HepG2 (cell line): ENCODE measurements at regions not wholly inside any gene's neighbourhood (a gene's known extent, or its start where the extent isn't known, plus 50 kb on each side); places are given as distances from the start of the nearest gene placed in this dataset.

ENCODE experiments used
- ASH2L ChIP-seq: fragments of 300-600, 200-600 bp; sonication (generic); IDR thresholded peaks from 2 replicates; pipeline ENCODE4 v1.7.0; 2017; ENCODE audit warnings: low read depth, mild to moderate bottlenecking, moderate library complexity, mixed read lengths, low read length; ENCODE audit not compliant: insufficient read length
- BCL6 ChIP-seq: IDR thresholded peaks from 2 replicates; pipeline ENCODE4 v1.6.1; 2016; ENCODE audit warnings: missing genetic modification reagents, missing compliant biosample characterization
- ELF3 ChIP-seq: IDR thresholded peaks from 2 replicates; pipeline ENCODE4 v1.6.1; 2016; ENCODE audit warnings: missing genetic modification reagents, missing compliant biosample characterization
- ERF ChIP-seq: IDR thresholded peaks from 2 replicates; pipeline ENCODE4 v1.6.1; 2018; ENCODE audit warnings: missing biosample characterization, missing genetic modification reagents
- GATAD2A ChIP-seq: IDR thresholded peaks from 2 replicates; pipeline ENCODE4 v1.6.1; 2016
- HOXA3 ChIP-seq: sonication (generic); formaldehyde crosslinking; IDR thresholded peaks from 2 replicates; pipeline ENCODE4 v1.5.0; 2020; ENCODE audit warnings: missing genetic modification reagents
- KDM6A ChIP-seq: IDR thresholded peaks from 2 replicates; pipeline ENCODE4 v1.6.1; 2016; ENCODE audit warnings: low read depth
- MAZ ChIP-seq, 2 experiments: sonication (generic) in 1 of 2; formaldehyde crosslinking in 1 of 2; IDR thresholded peaks; 2 replicates each; pipeline versions ENCODE4 v1.5.0 to v1.6.1; 2012 to 2020; ENCODE audit warnings: low read depth in 2 of 2, mild to moderate bottlenecking in 2 of 2, borderline replicate concordance in 1 of 2, improper control_type of control experiment in 1 of 2, low read length in 1 of 2, missing genetic modification reagents in 1 of 2, moderate library complexity in 1 of 2
- NCOA5 ChIP-seq: sonication (generic); formaldehyde crosslinking; IDR thresholded peaks from 2 replicates; pipeline ENCODE4 v1.4.0; 2020; ENCODE audit warnings: missing genetic modification reagents
- NKX3-1 ChIP-seq: sonication (generic); formaldehyde crosslinking; IDR thresholded peaks from 2 replicates; pipeline ENCODE4 v1.5.0; 2020; ENCODE audit warnings: missing genetic modification reagents
- NR1H2 ChIP-seq: sonication (generic); formaldehyde crosslinking; IDR thresholded peaks from 2 replicates; pipeline ENCODE4 v1.8.1; 2022; ENCODE audit warnings: low read depth, missing genetic modification reagents, borderline replicate concordance
- RBAK ChIP-seq: sonication (generic); formaldehyde crosslinking; IDR thresholded peaks from 2 replicates; pipeline ENCODE4 v1.5.1; 2020; ENCODE audit warnings: mild to moderate bottlenecking, missing genetic modification reagents
- RXRB ChIP-seq: IDR thresholded peaks from 2 replicates; pipeline ENCODE4 v1.6.1; 2016; ENCODE audit warnings: borderline replicate concordance, missing genetic modification reagents, missing compliant biosample characterization
- SALL1 ChIP-seq: sonication (generic); formaldehyde crosslinking; IDR thresholded peaks from 2 replicates; pipeline ENCODE4 v1.8.0; 2022; ENCODE audit warnings: mild to moderate bottlenecking, missing genetic modification reagents
- SCMH1 ChIP-seq: sonication (generic); formaldehyde crosslinking; IDR thresholded peaks from 2 replicates; pipeline ENCODE4 v1.9.0; 2021; ENCODE audit warnings: missing genetic modification reagents, mild to moderate bottlenecking, borderline replicate concordance
- ZNF251 ChIP-seq: sonication (generic); formaldehyde crosslinking; IDR thresholded peaks from 2 replicates; pipeline ENCODE4 v1.9.0; 2021; ENCODE audit warnings: mild to moderate bottlenecking, missing genetic modification reagents
- ZNF296 ChIP-seq: sonication (generic); formaldehyde crosslinking; conservative IDR thresholded peaks from 2 replicates; pipeline ENCODE4 v1.5.0; 2020; ENCODE audit warnings: mild to moderate bottlenecking, missing genetic modification reagents
- ZNF572 ChIP-seq: sonication (generic); formaldehyde crosslinking; IDR thresholded peaks from 2 replicates; pipeline ENCODE4 v1.5.1; 2020; ENCODE audit warnings: mild to moderate bottlenecking, missing genetic modification reagents
- ZNF619 ChIP-seq: sonication (generic); formaldehyde crosslinking; IDR thresholded peaks from 2 replicates; pipeline ENCODE4 v1.4.0; 2020; ENCODE audit warnings: mild to moderate bottlenecking, missing genetic modification reagents
- ZNF772 ChIP-seq: sonication (generic); formaldehyde crosslinking; IDR thresholded peaks from 2 replicates; pipeline ENCODE4 v1.5.0; 2020; ENCODE audit warnings: mild to moderate bottlenecking, missing genetic modification reagents
- TF ChIP-seq, protein P1 (sequence below): sonication (generic); formaldehyde crosslinking; IDR thresholded peaks from 2 replicates; pipeline ENCODE4 v1.5.1; 2020; ENCODE audit warnings: mild to moderate bottlenecking, missing genetic modification reagents, borderline replicate concordance
- TF ChIP-seq, protein P2 (sequence below): IDR thresholded peaks from 2 replicates; pipeline ENCODE4 v1.6.1; 2016; ENCODE audit warnings: missing compliant biosample characterization, missing genetic modification reagents, borderline replicate concordance
- TF ChIP-seq, protein P3 (sequence below): sonication (generic); formaldehyde crosslinking; IDR thresholded peaks from 2 replicates; pipeline ENCODE4 v1.4.0; 2020; ENCODE audit warnings: missing genetic modification reagents

DNA sequence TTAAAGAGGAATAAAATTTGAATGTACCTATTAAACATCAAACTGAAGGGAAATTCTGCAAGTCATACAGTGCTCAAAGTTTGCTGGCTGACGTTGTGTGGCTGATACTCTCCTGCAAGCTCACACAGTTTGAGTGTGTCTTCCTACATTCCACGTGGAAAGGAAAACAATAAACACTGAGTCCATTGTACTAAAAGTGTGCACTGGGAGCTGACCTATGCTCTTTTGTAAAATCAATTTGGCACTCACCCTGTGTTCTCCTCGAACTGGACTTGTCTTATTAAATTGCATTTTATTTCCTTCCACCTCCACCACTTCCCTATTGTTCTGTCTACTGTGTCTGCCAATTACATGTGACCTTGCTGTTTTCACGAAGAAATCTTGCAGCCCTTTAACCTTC is 458.0 kb downstream of the CPS1 start (continued):
- TF ChIP-seq, protein P1, sequence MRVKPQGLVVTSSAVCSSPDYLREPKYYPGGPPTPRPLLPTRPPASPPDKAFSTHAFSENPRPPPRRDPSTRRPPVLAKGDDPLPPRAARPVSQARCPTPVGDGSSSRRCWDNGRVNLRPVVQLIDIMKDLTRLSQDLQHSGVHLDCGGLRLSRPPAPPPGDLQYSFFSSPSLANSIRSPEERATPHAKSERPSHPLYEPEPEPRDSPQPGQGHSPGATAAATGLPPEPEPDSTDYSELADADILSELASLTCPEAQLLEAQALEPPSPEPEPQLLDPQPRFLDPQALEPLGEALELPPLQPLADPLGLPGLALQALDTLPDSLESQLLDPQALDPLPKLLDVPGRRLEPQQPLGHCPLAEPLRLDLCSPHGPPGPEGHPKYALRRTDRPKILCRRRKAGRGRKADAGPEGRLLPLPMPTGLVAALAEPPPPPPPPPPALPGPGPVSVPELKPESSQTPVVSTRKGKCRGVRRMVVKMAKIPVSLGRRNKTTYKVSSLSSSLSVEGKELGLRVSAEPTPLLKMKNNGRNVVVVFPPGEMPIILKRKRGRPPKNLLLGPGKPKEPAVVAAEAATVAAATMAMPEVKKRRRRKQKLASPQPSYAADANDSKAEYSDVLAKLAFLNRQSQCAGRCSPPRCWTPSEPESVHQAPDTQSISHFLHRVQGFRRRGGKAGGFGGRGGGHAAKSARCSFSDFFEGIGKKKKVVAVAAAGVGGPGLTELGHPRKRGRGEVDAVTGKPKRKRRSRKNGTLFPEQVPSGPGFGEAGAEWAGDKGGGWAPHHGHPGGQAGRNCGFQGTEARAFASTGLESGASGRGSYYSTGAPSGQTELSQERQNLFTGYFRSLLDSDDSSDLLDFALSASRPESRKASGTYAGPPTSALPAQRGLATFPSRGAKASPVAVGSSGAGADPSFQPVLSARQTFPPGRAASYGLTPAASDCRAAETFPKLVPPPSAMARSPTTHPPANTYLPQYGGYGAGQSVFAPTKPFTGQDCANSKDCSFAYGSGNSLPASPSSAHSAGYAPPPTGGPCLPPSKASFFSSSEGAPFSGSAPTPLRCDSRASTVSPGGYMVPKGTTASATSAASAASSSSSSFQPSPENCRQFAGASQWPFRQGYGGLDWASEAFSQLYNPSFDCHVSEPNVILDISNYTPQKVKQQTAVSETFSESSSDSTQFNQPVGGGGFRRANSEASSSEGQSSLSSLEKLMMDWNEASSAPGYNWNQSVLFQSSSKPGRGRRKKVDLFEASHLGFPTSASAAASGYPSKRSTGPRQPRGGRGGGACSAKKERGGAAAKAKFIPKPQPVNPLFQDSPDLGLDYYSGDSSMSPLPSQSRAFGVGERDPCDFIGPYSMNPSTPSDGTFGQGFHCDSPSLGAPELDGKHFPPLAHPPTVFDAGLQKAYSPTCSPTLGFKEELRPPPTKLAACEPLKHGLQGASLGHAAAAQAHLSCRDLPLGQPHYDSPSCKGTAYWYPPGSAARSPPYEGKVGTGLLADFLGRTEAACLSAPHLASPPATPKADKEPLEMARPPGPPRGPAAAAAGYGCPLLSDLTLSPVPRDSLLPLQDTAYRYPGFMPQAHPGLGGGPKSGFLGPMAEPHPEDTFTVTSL, result peak; percentile 71; the same call in 1 of the 2 replicates
- TF ChIP-seq, protein P2, sequence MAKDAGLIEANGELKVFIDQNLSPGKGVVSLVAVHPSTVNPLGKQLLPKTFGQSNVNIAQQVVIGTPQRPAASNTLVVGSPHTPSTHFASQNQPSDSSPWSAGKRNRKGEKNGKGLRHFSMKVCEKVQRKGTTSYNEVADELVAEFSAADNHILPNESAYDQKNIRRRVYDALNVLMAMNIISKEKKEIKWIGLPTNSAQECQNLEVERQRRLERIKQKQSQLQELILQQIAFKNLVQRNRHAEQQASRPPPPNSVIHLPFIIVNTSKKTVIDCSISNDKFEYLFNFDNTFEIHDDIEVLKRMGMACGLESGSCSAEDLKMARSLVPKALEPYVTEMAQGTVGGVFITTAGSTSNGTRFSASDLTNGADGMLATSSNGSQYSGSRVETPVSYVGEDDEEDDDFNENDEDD, result no peak; the same call in 1 of the 2 replicates
- TF ChIP-seq ASH2L (peak; percentile 56), SALL1 (CRISPR knock-in tag) (peak; percentile 23; the same call in 1 of the 2 replicates), NKX3-1 (no peak), ZNF296 (CRISPR knock-in tag) (no peak), NR1H2 (CRISPR knock-in tag) (no peak), NCOA5 (CRISPR knock-in tag) (no peak), ZNF572 (no peak), ZNF251 (CRISPR knock-in tag) (no peak), ERF (0 out of 2 replicates have a peak, but pooled peaks have one; percentile 40), ZNF619 (CRISPR knock-in tag) (no peak), RBAK (CRISPR knock-in tag) (peak; percentile 37; the same call in 1 of the 2 replicates), BCL6 (CRISPR knock-in tag) (peak; percentile 62), KDM6A (CRISPR knock-in tag) (0 out of 2 replicates have a peak, but pooled peaks have one; percentile 19), SCMH1 (CRISPR knock-in tag) (no peak), ZNF772 (CRISPR knock-in tag) (no peak), HOXA3 (CRISPR knock-in tag) (no peak; the same call in 1 of the 2 replicates), GATAD2A (CRISPR knock-in tag) (peak; percentile 77), ELF3 (CRISPR knock-in tag) (peak; percentile 58; the same call in 1 of the 2 replicates), RXRB (CRISPR knock-in tag) (peak; percentile 22; the same call in 1 of the 2 replicates), MAZ (IDR thresholded peaks at IDR 0.05; ENCODE audit: borderline replicate concordance, low read depth, low read length) (no peak), MAZ (CRISPR knock-in tag; IDR thresholded peaks at IDR 0.05; ENCODE audit: low read depth) (no peak)
- TF ChIP-seq, protein P3, sequence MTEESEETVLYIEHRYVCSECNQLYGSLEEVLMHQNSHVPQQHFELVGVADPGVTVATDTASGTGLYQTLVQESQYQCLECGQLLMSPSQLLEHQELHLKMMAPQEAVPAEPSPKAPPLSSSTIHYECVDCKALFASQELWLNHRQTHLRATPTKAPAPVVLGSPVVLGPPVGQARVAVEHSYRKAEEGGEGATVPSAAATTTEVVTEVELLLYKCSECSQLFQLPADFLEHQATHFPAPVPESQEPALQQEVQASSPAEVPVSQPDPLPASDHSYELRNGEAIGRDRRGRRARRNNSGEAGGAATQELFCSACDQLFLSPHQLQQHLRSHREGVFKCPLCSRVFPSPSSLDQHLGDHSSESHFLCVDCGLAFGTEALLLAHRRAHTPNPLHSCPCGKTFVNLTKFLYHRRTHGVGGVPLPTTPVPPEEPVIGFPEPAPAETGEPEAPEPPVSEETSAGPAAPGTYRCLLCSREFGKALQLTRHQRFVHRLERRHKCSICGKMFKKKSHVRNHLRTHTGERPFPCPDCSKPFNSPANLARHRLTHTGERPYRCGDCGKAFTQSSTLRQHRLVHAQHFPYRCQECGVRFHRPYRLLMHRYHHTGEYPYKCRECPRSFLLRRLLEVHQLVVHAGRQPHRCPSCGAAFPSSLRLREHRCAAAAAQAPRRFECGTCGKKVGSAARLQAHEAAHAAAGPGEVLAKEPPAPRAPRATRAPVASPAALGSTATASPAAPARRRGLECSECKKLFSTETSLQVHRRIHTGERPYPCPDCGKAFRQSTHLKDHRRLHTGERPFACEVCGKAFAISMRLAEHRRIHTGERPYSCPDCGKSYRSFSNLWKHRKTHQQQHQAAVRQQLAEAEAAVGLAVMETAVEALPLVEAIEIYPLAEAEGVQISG (CRISPR knock-in tag), result no peak
